ENCODE measurements at regions not wholly inside any gene's neighbourhood (a gene's known extent, or its start where the extent isn't known, plus 50 kb on each side); places are given as distances from the start of the nearest gene placed in this dataset.

DNA sequence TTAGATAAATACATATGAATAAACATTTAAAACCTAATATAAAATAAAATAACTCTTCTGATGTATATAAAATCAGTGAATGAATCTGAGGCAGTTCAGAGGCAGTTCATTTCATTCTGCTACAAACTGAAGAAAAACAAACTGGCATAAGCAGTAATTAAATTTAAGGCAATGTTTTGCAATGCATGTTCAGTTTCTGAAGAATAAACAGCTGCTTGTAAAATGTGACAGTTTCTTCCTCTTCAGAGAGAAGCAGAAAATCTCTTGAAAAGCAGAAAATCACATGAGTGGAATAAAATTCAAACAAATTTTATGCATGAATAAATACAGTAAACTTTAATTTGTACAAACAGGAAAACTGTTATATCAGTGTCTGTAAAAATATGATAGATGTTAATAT lies 643.7 kb downstream of the KCNT2 start:
- no peaks in the 10 kb centered on the region for H3K4me1 ChIP-seq (ENCODE audit: control insufficient read depth in 2 of 2, insufficient read depth in 2 of 2, low read length in 2 of 2)
- H3K36me3 ChIP-seq (ENCODE audit: control insufficient read depth in 2 of 2, insufficient read depth in 2 of 2, low read length in 1 of 2): no peaks in the 10 kb centered on the region
- H3K27me3 ChIP-seq (ENCODE audit: control insufficient read depth in 2 of 2, insufficient read depth in 1 of 2, low read length in 1 of 2): no peaks in the 10 kb centered on the region
- no peak for DNase-seq (ENCODE audit: low read depth in 6 of 9, low spot score in 9 of 9)
- no peak overlapping the region for H3K27ac ChIP-seq (ENCODE audit: low read depth in 1 of 2, low read length in 1 of 2)
- H3K4me3 ChIP-seq (ENCODE audit: low read length in 2 of 2): no peak overlapping the region
- no peaks in the 10 kb centered on the region for H3K9me3 ChIP-seq (ENCODE audit: control insufficient read depth in 2 of 2, insufficient read depth in 1 of 2, low read length in 1 of 2)

DNA sequence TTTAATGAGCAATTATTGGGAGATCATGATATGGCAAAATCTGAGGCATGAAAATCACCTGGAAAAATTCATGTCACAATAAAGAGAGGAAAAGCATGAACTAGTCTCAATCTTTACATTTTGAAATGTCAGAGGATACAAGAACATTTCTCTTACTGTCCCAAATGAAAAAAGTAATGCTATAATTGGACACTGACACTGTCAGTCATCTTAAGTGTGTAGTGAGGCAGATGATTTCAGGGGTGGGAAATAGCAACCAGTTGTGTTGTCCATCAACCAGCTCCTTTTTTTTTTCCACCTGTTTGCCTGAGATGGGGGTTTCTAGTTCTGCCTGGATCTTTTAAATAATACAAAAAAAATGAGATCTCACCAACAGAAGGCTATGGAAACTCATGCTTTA lies 646.2 kb downstream of the KCNT2 start:
- Histone ChIP-seq H3K4me1 (ENCODE audit: control insufficient read depth in 2 of 2, insufficient read depth in 2 of 2, low read length in 2 of 2) (no peaks in the 10 kb centered on the region), H3K4me3 (ENCODE audit: low read length in 2 of 2) (no peak overlapping the region), H3K27me3 (ENCODE audit: control insufficient read depth in 2 of 2, insufficient read depth in 1 of 2, low read length in 1 of 2) (no peaks in the 10 kb centered on the region), H3K36me3 (ENCODE audit: control insufficient read depth in 2 of 2, insufficient read depth in 2 of 2, low read length in 1 of 2) (no peaks in the 10 kb centered on the region), H3K9me3 (ENCODE audit: control insufficient read depth in 2 of 2, insufficient read depth in 1 of 2, low read length in 1 of 2) (no peaks in the 10 kb centered on the region), H3K27ac (ENCODE audit: low read depth in 1 of 2, low read length in 1 of 2) (no peak overlapping the region)
- DNase-seq (ENCODE audit: low read depth in 6 of 9, low spot score in 9 of 9): no peak

DNA sequence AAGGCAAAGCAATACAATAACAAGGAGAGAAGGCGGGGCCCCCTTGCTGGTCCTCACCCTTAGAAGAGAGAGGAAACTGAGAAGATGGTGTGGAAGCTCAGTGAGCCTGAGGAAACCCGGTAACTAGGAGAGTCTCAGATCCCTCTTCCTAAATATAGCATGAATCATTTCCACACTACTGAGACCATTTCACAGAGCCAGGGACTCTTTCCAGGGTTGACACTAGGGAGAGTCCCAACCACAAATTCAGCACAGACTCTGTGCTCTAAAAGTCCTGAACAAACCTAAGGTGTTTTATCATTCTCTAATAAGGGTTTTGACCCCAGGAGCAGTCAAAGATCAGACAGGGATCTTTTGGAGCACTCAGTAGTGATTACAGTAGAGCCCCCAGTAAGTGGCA lies 647.7 kb downstream of the KCNT2 start:
- 82% methylated on average over 2 of the region's 2 CpGs for WGBS

DNA sequence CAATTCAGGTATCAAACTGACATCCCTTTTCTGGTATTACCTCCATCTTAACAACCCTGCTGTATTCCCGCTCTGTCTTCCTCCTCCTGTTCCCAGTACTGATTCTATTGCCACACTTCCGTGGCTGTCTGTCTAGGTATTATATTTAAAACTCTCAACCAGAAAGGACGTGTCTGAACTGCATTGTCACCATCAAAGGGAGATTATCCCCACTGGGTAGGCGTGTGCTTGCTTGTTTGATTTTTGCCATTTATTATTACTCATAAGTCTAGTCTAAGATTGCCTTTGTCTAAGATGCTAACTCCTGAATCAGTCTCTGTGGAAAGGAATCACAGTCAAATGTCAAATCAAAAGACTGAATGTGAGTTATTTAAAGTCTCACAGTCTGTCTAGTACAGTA lies 650.1 kb downstream of the KCNT2 start:
- WGBS: 93% methylated on average over 4 of the region's 4 CpGs
- Histone ChIP-seq H3K9me3 (ENCODE audit: control insufficient read depth in 2 of 2, insufficient read depth in 1 of 2, low read length in 1 of 2) (no peaks in the 10 kb centered on the region), H3K4me3 (ENCODE audit: low read length in 2 of 2) (no peak overlapping the region), H3K4me1 (ENCODE audit: control insufficient read depth in 2 of 2, insufficient read depth in 2 of 2, low read length in 2 of 2) (no peaks in the 10 kb centered on the region), H3K27me3 (ENCODE audit: control insufficient read depth in 2 of 2, insufficient read depth in 1 of 2, low read length in 1 of 2) (no peaks in the 10 kb centered on the region), H3K36me3 (ENCODE audit: control insufficient read depth in 2 of 2, insufficient read depth in 2 of 2, low read length in 1 of 2) (no peaks in the 10 kb centered on the region), H3K27ac (ENCODE audit: low read depth in 1 of 2, low read length in 1 of 2) (no peak overlapping the region)
- no peak for DNase-seq (ENCODE audit: low read depth in 6 of 9, low spot score in 9 of 9)

More for the DNA sequence above, 647.7 kb downstream of the KCNT2 start:
- no peak overlapping the region for H3K27ac ChIP-seq (ENCODE audit: low read depth in 1 of 2, low read length in 1 of 2)
- no peaks in the 10 kb centered on the region for H3K36me3 ChIP-seq (ENCODE audit: control insufficient read depth in 2 of 2, insufficient read depth in 2 of 2, low read length in 1 of 2)
- H3K9me3 ChIP-seq (ENCODE audit: control insufficient read depth in 2 of 2, insufficient read depth in 1 of 2, low read length in 1 of 2): no peaks in the 10 kb centered on the region
- H3K27me3 ChIP-seq (ENCODE audit: control insufficient read depth in 2 of 2, insufficient read depth in 1 of 2, low read length in 1 of 2): no peaks in the 10 kb centered on the region
- H3K4me3 ChIP-seq (ENCODE audit: low read length in 2 of 2): no peak overlapping the region
- no peaks in the 10 kb centered on the region for H3K4me1 ChIP-seq (ENCODE audit: control insufficient read depth in 2 of 2, insufficient read depth in 2 of 2, low read length in 2 of 2)
- no peak for DNase-seq (ENCODE audit: low read depth in 6 of 9, low spot score in 9 of 9)

DNA sequence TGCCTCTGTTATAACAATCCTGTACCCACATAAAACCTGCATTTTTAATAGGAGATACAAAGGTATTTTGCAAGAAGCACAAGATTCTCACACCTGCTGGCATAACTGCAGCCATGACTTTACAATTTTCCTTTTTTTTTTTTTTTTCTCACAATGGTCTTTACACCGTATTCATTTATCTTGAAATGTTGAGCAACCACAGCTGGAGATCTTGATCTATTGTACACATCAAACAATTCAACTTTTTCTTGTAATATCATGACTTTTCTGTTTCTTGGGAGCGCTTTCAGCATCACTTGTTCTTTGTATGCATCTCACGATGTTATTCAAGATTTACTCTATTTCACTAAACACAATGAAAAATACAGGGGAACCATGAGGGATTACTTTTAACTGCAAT lies 651.4 kb downstream of the KCNT2 start:
- no peaks in the 10 kb centered on the region for H3K27me3 ChIP-seq (ENCODE audit: control insufficient read depth in 2 of 2, insufficient read depth in 1 of 2, low read length in 1 of 2)
- no peaks in the 10 kb centered on the region for H3K36me3 ChIP-seq (ENCODE audit: control insufficient read depth in 2 of 2, insufficient read depth in 2 of 2, low read length in 1 of 2)
- 84% methylated on average over 3 of the region's 3 CpGs for WGBS
- H3K4me3 ChIP-seq (ENCODE audit: low read length in 2 of 2): no peak overlapping the region
- H3K27ac ChIP-seq (ENCODE audit: low read depth in 1 of 2, low read length in 1 of 2): no peak overlapping the region
- no peaks in the 10 kb centered on the region for H3K9me3 ChIP-seq (ENCODE audit: control insufficient read depth in 2 of 2, insufficient read depth in 1 of 2, low read length in 1 of 2)
- no peaks in the 10 kb centered on the region for H3K4me1 ChIP-seq (ENCODE audit: control insufficient read depth in 2 of 2, insufficient read depth in 2 of 2, low read length in 2 of 2)
- DNase-seq (ENCODE audit: low read depth in 6 of 9, low spot score in 9 of 9): no peak

DNA sequence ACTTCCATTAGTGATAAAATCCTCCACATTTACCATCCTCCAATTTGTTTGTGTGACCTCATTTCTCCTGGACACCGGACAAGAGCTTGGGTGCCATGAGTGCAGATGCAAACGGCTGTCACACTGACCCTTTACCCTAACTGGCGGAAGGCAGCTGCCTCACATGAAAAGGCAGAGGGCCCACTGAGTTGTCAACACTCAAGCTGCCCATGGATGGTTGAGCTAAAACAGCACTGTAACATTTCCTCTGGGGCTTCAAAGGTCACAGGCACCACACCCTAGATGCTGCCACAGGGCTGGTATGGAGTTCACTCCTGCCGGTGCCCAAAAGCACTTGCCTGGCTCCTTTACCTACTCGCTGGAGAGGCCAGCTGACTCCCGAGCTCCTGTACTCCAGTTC lies 653.4 kb downstream of the KCNT2 start:
- Histone ChIP-seq H3K27ac (ENCODE audit: low read depth in 1 of 2, low read length in 1 of 2) (no peak overlapping the region), H3K27me3 (ENCODE audit: control insufficient read depth in 2 of 2, insufficient read depth in 1 of 2, low read length in 1 of 2) (no peaks in the 10 kb centered on the region), H3K36me3 (ENCODE audit: control insufficient read depth in 2 of 2, insufficient read depth in 2 of 2, low read length in 1 of 2) (no peaks in the 10 kb centered on the region), H3K4me3 (ENCODE audit: low read length in 2 of 2) (no peak overlapping the region), H3K9me3 (ENCODE audit: control insufficient read depth in 2 of 2, insufficient read depth in 1 of 2, low read length in 1 of 2) (no peaks in the 10 kb centered on the region), H3K4me1 (ENCODE audit: control insufficient read depth in 2 of 2, insufficient read depth in 2 of 2, low read length in 2 of 2) (no peaks in the 10 kb centered on the region)
- WGBS: 96% methylated on average over 6 of the region's 6 CpGs
- no peak for DNase-seq (ENCODE audit: low read depth in 6 of 9, low spot score in 9 of 9)

DNA sequence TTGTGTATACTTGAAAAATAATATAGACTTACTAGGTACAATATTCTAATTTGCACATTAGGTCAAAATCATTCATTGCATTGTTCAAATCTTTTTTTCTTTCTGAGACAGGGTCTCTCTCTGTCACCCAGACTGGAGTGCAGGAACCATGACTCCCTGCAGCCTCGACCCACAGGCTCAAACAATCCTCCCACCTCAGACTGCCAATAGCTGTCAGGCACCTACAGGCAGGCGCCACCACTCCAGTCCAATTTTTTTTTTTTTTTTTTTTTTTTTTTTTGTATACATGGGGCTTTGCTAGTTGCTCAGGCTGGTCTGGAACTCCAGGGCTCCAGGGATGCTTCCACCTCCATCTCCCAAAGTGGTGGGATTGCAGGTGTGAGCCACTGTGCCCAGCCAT lies 656.9 kb downstream of the KCNT2 start:
- H3K9me3 ChIP-seq (ENCODE audit: control insufficient read depth in 2 of 2, insufficient read depth in 1 of 2, low read length in 1 of 2): no peaks in the 10 kb centered on the region
- WGBS: 91% methylated on average over 2 of the region's 2 CpGs
- no peak overlapping the region for H3K4me3 ChIP-seq (ENCODE audit: low read length in 2 of 2)
- no peak for DNase-seq (ENCODE audit: low read depth in 6 of 9, low spot score in 9 of 9)
- H3K27ac ChIP-seq (ENCODE audit: low read depth in 1 of 2, low read length in 1 of 2): no peak overlapping the region
- H3K4me1 ChIP-seq (ENCODE audit: control insufficient read depth in 2 of 2, insufficient read depth in 2 of 2, low read length in 2 of 2): no peaks in the 10 kb centered on the region
- no peaks in the 10 kb centered on the region for H3K36me3 ChIP-seq (ENCODE audit: control insufficient read depth in 2 of 2, insufficient read depth in 2 of 2, low read length in 1 of 2)
- H3K27me3 ChIP-seq (ENCODE audit: control insufficient read depth in 2 of 2, insufficient read depth in 1 of 2, low read length in 1 of 2): no peaks in the 10 kb centered on the region

DNA sequence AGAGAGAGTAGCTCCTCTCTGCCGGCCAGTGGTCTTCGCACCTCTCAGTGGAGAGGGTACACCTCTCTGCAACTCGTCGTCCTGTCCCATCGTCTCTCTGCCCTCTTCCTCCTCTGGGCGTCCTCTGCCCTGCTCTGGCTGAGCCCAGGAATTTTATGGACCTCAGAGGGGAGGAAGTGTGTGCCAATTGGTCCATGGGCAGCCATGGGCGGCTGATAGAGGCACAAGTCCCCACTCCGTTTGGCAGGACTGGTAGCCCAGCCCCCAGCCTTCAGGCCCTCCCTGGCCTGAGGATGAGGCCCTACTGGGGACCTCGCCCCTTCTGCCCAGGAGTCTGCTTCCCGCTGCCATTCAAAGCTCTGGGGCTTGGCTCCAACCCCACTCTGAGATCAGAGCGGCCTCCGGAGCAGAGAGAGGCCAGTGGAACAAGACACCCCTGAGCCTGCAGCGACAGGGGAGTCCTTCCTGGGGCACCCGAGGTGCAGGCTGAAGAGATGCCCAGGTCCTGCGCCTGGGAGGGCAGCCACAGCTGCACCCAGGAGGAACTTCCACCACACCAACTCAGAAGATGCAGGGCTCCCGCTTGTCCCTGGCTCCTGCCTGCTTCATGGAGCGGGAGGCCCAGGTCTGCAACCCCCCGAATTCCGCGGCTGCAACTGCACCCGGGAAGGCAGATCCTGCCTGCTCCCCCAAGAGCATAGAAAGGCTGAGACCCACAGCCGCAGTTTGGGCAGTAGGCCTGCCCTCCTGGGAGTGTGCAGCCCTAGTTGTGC lies 659.9 kb downstream of the KCNT2 start:
- Histone ChIP-seq H3K4me3 (ENCODE audit: low read length in 2 of 2) (no peak overlapping the region), H3K36me3 (ENCODE audit: control insufficient read depth in 2 of 2, insufficient read depth in 2 of 2, low read length in 1 of 2) (no peaks in the 10 kb centered on the region), H3K27ac (ENCODE audit: low read depth in 1 of 2, low read length in 1 of 2) (no peak overlapping the region), H3K4me1 (ENCODE audit: control insufficient read depth in 2 of 2, insufficient read depth in 2 of 2, low read length in 2 of 2) (no peaks in the 10 kb centered on the region), H3K27me3 (ENCODE audit: control insufficient read depth in 2 of 2, insufficient read depth in 1 of 2, low read length in 1 of 2) (no peaks in the 10 kb centered on the region), H3K9me3 (ENCODE audit: control insufficient read depth in 2 of 2, insufficient read depth in 1 of 2, low read length in 1 of 2) (no peaks in the 10 kb centered on the region)
- 96% methylated on average over 22 of the region's 22 CpGs for WGBS
- no peak for DNase-seq (ENCODE audit: low read depth in 6 of 9, low spot score in 9 of 9)

DNA sequence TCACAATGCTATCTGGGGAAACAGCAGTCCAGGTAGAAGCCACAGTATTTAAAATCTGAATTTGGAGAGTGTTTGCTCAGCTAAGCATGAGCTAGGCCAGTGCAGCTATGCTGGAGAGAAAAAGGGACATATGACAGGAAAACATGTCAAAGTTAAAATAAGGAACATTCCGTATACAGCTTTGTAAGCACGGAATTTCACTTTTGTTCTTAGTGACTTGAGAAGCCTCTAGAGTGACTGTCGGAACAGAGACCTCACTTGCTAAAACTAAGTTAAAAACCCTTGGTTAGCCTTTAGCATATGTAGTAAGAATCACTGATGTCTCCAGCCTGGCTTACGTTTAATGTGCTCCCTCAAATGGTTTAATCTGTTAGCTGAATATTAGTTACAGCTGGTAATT lies 661.7 kb downstream of the KCNT2 start:
- no peak for DNase-seq (ENCODE audit: low read depth in 6 of 9, low spot score in 9 of 9)
- H3K4me1 ChIP-seq (ENCODE audit: control insufficient read depth in 2 of 2, insufficient read depth in 2 of 2, low read length in 2 of 2): no peaks in the 10 kb centered on the region
- no peaks in the 10 kb centered on the region for H3K36me3 ChIP-seq (ENCODE audit: control insufficient read depth in 2 of 2, insufficient read depth in 2 of 2, low read length in 1 of 2)
- H3K9me3 ChIP-seq (ENCODE audit: control insufficient read depth in 2 of 2, insufficient read depth in 1 of 2, low read length in 1 of 2): no peaks in the 10 kb centered on the region
- H3K4me3 ChIP-seq (ENCODE audit: low read length in 2 of 2): no peak overlapping the region
- H3K27ac ChIP-seq (ENCODE audit: low read depth in 1 of 2, low read length in 1 of 2): no peak overlapping the region
- 82% methylated on average over 4 of the region's 4 CpGs for WGBS
- no peaks in the 10 kb centered on the region for H3K27me3 ChIP-seq (ENCODE audit: control insufficient read depth in 2 of 2, insufficient read depth in 1 of 2, low read length in 1 of 2)

DNA sequence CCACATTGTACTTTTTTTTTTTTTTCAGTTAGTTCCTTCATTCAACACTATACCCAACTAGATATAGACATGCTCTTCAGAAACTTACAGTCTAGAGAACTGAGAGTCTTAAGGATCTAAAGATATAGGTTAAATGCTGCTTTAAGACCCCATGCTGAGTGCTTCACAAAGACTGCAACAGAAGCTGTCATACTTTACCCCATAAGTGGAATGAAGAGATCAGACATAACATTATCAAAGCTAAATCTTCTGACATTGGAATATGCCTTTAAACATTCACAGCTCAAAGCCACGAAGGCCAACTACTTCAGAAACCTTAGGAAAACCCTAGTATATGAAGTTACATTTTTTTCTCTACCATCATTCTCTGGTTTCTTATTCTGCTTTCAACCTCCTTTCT lies 666.4 kb downstream of the KCNT2 start:
- Histone ChIP-seq H3K27ac (ENCODE audit: low read depth in 1 of 2, low read length in 1 of 2) (no peak overlapping the region), H3K4me1 (ENCODE audit: control insufficient read depth in 2 of 2, insufficient read depth in 2 of 2, low read length in 2 of 2) (no peaks in the 10 kb centered on the region), H3K36me3 (ENCODE audit: control insufficient read depth in 2 of 2, insufficient read depth in 2 of 2, low read length in 1 of 2) (no peaks in the 10 kb centered on the region), H3K9me3 (ENCODE audit: control insufficient read depth in 2 of 2, insufficient read depth in 1 of 2, low read length in 1 of 2) (no peaks in the 10 kb centered on the region), H3K27me3 (ENCODE audit: control insufficient read depth in 2 of 2, insufficient read depth in 1 of 2, low read length in 1 of 2) (no peaks in the 10 kb centered on the region), H3K4me3 (ENCODE audit: low read length in 2 of 2) (no peak overlapping the region)
- WGBS: 86% methylated on average over 1 of the region's 1 CpG
- DNase-seq (ENCODE audit: low read depth in 6 of 9, low spot score in 9 of 9): no peak
